BJ (cell line): ENCODE measurements at regions not wholly inside any gene's neighbourhood (a gene's known extent, or its start where the extent isn't known, plus 50 kb on each side); places are given as distances from the start of the nearest gene placed in this dataset.

Experiments
- CTCF ChIA-PET: fragments of 350-600 bp; formaldehyde crosslinking; extraction: SDS; loops from one replicate; lab custom pipeline; 2021; ENCODE audit warnings: antibody characterized with exemption, inconsistent platforms; lab: Yijun Ruan, JAX
- POLR2A ChIA-PET: fragments of 300-600 bp; sonication (Branson Sonifier 250); formaldehyde crosslinking; extraction: SDS; loops from one replicate; lab custom pipeline; 2021; ENCODE audit warnings: antibody characterized with exemption; lab: Charles Lee
- DNase-seq: peaks from one replicate; pipeline ENCODE4 v3.0.0-alpha.2; 2011; ENCODE audit warnings: low read depth
- H3K27me3 ChIP-seq: 2 replicates; pipeline ENCODE4 v1.6.0; 2011; ENCODE audit warnings: low read length; ENCODE audit not compliant: control insufficient read depth, insufficient read depth
- H3K36me3 ChIP-seq: 2 replicates; pipeline ENCODE4 v1.5.1; 2011; ENCODE audit warnings: low read length; ENCODE audit not compliant: control insufficient read depth, insufficient read depth
- H3K4me3 ChIP-seq: 2 replicates; pipeline ENCODE4 v1.5.1; 2011; ENCODE audit warnings: low read depth, mild to moderate bottlenecking, control low read depth, low read length
- CTCF ChIP-seq: IDR thresholded peaks from 2 replicates; pipeline ENCODE4 v1.5.1; 2011; ENCODE audit warnings: low read depth, mild to moderate bottlenecking, control low read depth, inconsistent platforms, low read length, moderate library complexity; ENCODE audit not compliant: insufficient read depth

GRCh38 chr7:49346195-49346899 is 422.0 kb downstream of the CDC14C start:
- H3K27me3 ChIP-seq: no peaks in the 10 kb centered on the region
- H3K4me3 ChIP-seq: no peak overlapping the region
- TF ChIP-seq CTCF: no peak
- CTCF ChIA-PET: no interaction called here
- H3K36me3 ChIP-seq: no peaks in the 10 kb centered on the region
- no peak for DNase-seq
- POLR2A ChIA-PET: no interaction called here

- H3K4me3 ChIP-seq: no peak overlapping the region
- POLR2A ChIA-PET: no interaction called here
- H3K27me3 ChIP-seq: no peaks in the 10 kb centered on the region
- no peaks in the 10 kb centered on the region for H3K36me3 ChIP-seq
- no peak for DNase-seq
- no peak for TF ChIP-seq CTCF
- CTCF ChIA-PET: no interaction called here
These were observed 406.4 kb upstream of the VWC2 start for GRCh38 chr7:49367072-49367471.

DNA sequence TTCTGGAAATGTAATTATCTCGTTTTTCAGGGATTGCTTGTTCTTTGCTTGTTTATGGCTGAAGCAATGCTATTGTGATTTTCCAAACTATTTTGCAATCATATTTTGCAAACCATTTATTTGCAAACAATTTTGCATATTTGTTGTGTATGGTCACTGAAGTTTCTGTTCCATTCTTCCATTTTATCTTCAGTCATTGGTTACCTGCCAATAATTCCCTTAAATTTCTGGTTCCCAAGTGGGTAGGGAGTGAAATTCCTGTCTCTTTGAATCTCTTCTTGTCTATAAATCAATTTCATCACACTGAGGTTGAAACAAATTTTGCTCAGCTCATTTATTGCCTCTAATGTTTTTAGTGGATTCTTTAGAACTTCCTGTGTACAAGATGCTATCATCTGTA is 401.7 kb upstream of the VWC2 start:
- POLR2A ChIA-PET: no interaction called here
- no peak for DNase-seq

GRCh38 chr7:49376817-49377375 is 396.5 kb upstream of the VWC2 start:
- CTCF ChIA-PET: no interaction called here

More for the DNA sequence above, 401.7 kb upstream of the VWC2 start:
- H3K4me3 ChIP-seq: no peak overlapping the region
- no peaks in the 10 kb centered on the region for H3K36me3 ChIP-seq
- H3K27me3 ChIP-seq: no peaks in the 10 kb centered on the region
- CTCF ChIA-PET: no interaction called here
- no peak for TF ChIP-seq CTCF

GRCh38 chr7:49386792-49387191 is 386.6 kb upstream of the VWC2 start:
- TF ChIP-seq CTCF: no peak
- H3K36me3 ChIP-seq: no peaks in the 10 kb centered on the region
- no peaks in the 10 kb centered on the region for H3K27me3 ChIP-seq
- POLR2A ChIA-PET: no interaction called here
- no peak overlapping the region for H3K4me3 ChIP-seq
- DNase-seq: no peak
- CTCF ChIA-PET: no interaction called here

More at GRCh38 chr7:49376817-49377375, 396.5 kb upstream of the VWC2 start:
- Histone ChIP-seq H3K36me3 (no peaks in the 10 kb centered on the region), H3K27me3 (no peaks in the 10 kb centered on the region), H3K4me3 (no peak overlapping the region)
- no peak for TF ChIP-seq CTCF
- POLR2A ChIA-PET: no interaction called here
- no peak for DNase-seq
